GM23338 (cell line): ENCODE measurements at regions not wholly inside any gene's neighbourhood (a gene's known extent, or its start where the extent isn't known, plus 50 kb on each side); places are given as distances from the start of the nearest gene placed in this dataset.

Source experiments
- ATAC-seq: fragments of 200-7000 bp; cut with Tn5 transposase; 3 replicates; pipeline ENCODE4 v1.9.1; 2020
- DNase-seq: peaks from one replicate; pipeline ENCODE4 v3.0.0-alpha.2; 2015; ENCODE audit warnings: low spot score
- H2AFZ ChIP-seq: fragments of 200-600 bp; sonication (generic); 2 replicates; pipeline ENCODE4 v1.8.0; 2016; ENCODE audit warnings: antibody characterized with exemption, mild to moderate bottlenecking, moderate library complexity
- H3F3A ChIP-seq: fragments of 200-600 bp; sonication (generic); replicated peaks from 2 replicates; pipeline ENCODE4 v1.8.0; 2017; ENCODE audit warnings: antibody characterized with exemption, mixed run types, low read depth
- H3K27ac ChIP-seq: fragments of 200-600 bp; sonication (generic); 2 replicates; pipeline ENCODE4 v1.6.1; 2016; ENCODE audit warnings: low read depth
- H3K27me3 ChIP-seq: fragments of 200-600 bp; sonication (generic); 2 replicates; pipeline ENCODE4 v1.8.0; 2016; ENCODE audit warnings: mild to moderate bottlenecking, mixed run types, moderate library complexity; ENCODE audit not compliant: insufficient read depth
- H3K36me3 ChIP-seq: fragments of 200-600 bp; sonication (generic); 2 replicates; pipeline ENCODE4 v1.8.0; 2016; ENCODE audit warnings: mild to moderate bottlenecking; ENCODE audit not compliant: insufficient read depth
- H3K4me1 ChIP-seq: fragments of 200-600 bp; sonication (generic); 2 replicates; pipeline ENCODE4 v1.8.0; 2016; ENCODE audit warnings: mild to moderate bottlenecking, moderate library complexity; ENCODE audit not compliant: insufficient read depth
- H3K4me2 ChIP-seq: fragments of 200-600 bp; sonication (generic); 2 replicates; pipeline ENCODE4 v1.7.1; 2017; ENCODE audit warnings: mixed run types
- H3K4me3 ChIP-seq: fragments of 200-600 bp; sonication (generic); 2 replicates; pipeline ENCODE4 v1.6.1; 2016; ENCODE audit warnings: mixed run types
- H3K79me2 ChIP-seq: fragments of 200-600 bp; sonication (generic); replicated peaks from 2 replicates; pipeline ENCODE4 v1.8.0; 2017; ENCODE audit warnings: mild to moderate bottlenecking; ENCODE audit not compliant: insufficient read depth
- H3K9me2 ChIP-seq: fragments of 200-600 bp; sonication (generic); 2 replicates; pipeline ENCODE4 v1.8.0; 2017; ENCODE audit not compliant: insufficient read depth
- H4K20me1 ChIP-seq: fragments of 200-600 bp; sonication (generic); replicated peaks from 2 replicates; pipeline ENCODE4 v1.8.0; 2017; ENCODE audit warnings: mild to moderate bottlenecking; ENCODE audit not compliant: insufficient read depth
- H3K27ac Mint-ChIP-seq: 2 replicates; pipeline ENCODE4 v1.8.0; 2020; ENCODE audit warnings: inconsistent platforms, mild to moderate bottlenecking, moderate library complexity, mixed read lengths
- H3K27me3 Mint-ChIP-seq: 3 replicates; pipeline ENCODE4 v1.8.0; 2022; ENCODE audit warnings: low read depth, mild to moderate bottlenecking, moderate library complexity, mixed read lengths, inconsistent platforms; ENCODE audit not compliant: insufficient read depth, poor library complexity
- H3K36me3 Mint-ChIP-seq: 3 replicates; pipeline ENCODE4 v1.8.0; 2021; ENCODE audit warnings: low read depth, mild to moderate bottlenecking, inconsistent platforms, moderate library complexity, mixed read lengths
- H3K4me1 Mint-ChIP-seq: 3 replicates; pipeline ENCODE4 v1.8.0; 2020; ENCODE audit warnings: mild to moderate bottlenecking, inconsistent platforms, mixed read lengths
- H3K4me3 Mint-ChIP-seq: 3 replicates; pipeline ENCODE4 v1.8.0; 2021; ENCODE audit warnings: moderate library complexity, mild to moderate bottlenecking, inconsistent platforms, mixed read lengths
- H3K9me3 Mint-ChIP-seq: 3 replicates; pipeline ENCODE4 v1.8.0; 2020; ENCODE audit warnings: moderate library complexity, mild to moderate bottlenecking, inconsistent platforms, mixed read lengths
- CREB1 ChIP-seq: fragments of 250-450 bp; sonication (Bioruptor Pico); IDR thresholded peaks from 2 replicates; pipeline ENCODE4 v1.5.0; 2020; ENCODE audit warnings: low read depth, mild to moderate bottlenecking, moderate library complexity
- EZH2phosphoT487 ChIP-seq: fragments of 200-600 bp; sonication (generic); IDR thresholded peaks from one replicate; pipeline ENCODE4 v1.8.1; 2018; ENCODE audit warnings: antibody characterized with exemption; ENCODE audit not compliant: unreplicated experiment
- NANOG ChIP-seq: IDR thresholded peaks from 2 replicates; pipeline ENCODE4 v1.6.1; 2016; ENCODE audit warnings: antibody characterized with exemption, borderline replicate concordance
- POLR2AphosphoS5 ChIP-seq: IDR thresholded peaks from 2 replicates; pipeline ENCODE4 v1.6.1; 2016; ENCODE audit warnings: antibody characterized with exemption, low read depth
- STAT1 ChIP-seq: IDR thresholded peaks from one replicate; pipeline ENCODE4 v1.6.1; 2016; ENCODE audit warnings: antibody characterized with exemption; ENCODE audit not compliant: unreplicated experiment
- ZNF114 ChIP-seq: fragments of 250-450 bp; sonication (Bioruptor Pico); IDR thresholded peaks from 2 replicates; pipeline ENCODE4 v1.5.0; 2020; ENCODE audit warnings: mild to moderate bottlenecking, moderate library complexity
- TF ChIP-seq, protein P1 (sequence below), 2 experiments: fragments of 200-600 bp in 1 of 2; sonication (generic) in 1 of 2; conservative IDR thresholded peaks; 2 replicates each; pipeline versions ENCODE4 v1.5.1 to v1.6.1; 2016 to 2017; ENCODE audit warnings: antibody characterized with exemption in 2 of 2, low read depth in 2 of 2, mild to moderate bottlenecking in 2 of 2, moderate library complexity in 1 of 2
- TF ChIP-seq, protein P2 (sequence below): IDR thresholded peaks from one replicate; pipeline ENCODE4 v1.6.1; 2018; ENCODE audit warnings: antibody characterized with exemption; ENCODE audit not compliant: unreplicated experiment
- TF ChIP-seq, protein P3 (sequence below): fragments of 250-450 bp; sonication (Bioruptor Pico); IDR thresholded peaks from 2 replicates; pipeline ENCODE4 v1.5.0; 2020; ENCODE audit warnings: mild to moderate bottlenecking, moderate library complexity

DNA sequence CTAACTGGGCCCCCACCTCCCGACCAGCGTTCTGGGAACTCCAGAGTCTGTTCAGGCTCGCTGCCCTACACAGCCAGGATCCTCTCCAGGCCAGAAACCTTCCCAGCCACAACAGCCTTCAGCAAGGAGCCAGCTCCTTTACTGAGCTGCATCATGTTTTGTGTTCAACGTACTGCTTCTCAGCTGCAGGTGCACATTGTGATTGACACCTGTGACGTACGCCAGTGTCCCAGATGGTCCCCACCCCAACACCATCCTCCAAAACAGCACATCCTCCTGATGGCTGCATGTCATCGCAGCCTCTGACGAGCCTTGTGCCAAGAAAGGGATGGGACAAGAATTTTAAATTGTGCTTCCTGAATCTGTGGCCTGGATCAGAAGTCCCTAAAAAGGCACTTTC lies 117.5 kb downstream of the SPATA19 start:
- Histone ChIP-seq H3K27ac (no peak overlapping the region), H3K4me3 (no peak overlapping the region), H3K79me2 (no peaks in the 10 kb centered on the region), H4K20me1 (no peaks in the 10 kb centered on the region), H2AFZ (no peak overlapping the region), H3K27me3 (no peaks in the 10 kb centered on the region), H3K4me1 (peaks cover 13% of the 10 kb centered on the region), H3K4me2 (no peak overlapping the region), H3K36me3 (no peaks in the 10 kb centered on the region), H3K9me2 (no peaks in the 10 kb centered on the region), H3F3A (no peaks in the 10 kb centered on the region)
- Mint-ChIP-seq H3K4me1 (peaks cover 14% of the 10 kb centered on the region), H3K9me3 (no peaks in the 10 kb centered on the region), H3K27ac (no peak overlapping the region), H3K27me3 (peaks cover 11% of the 10 kb centered on the region), H3K36me3 (no peaks in the 10 kb centered on the region), H3K4me3 (no peak overlapping the region)
- DNase-seq (no peak), ATAC-seq (no peak)
- no peak for TF ChIP-seq NANOG
- TF ChIP-seq, protein P1, sequence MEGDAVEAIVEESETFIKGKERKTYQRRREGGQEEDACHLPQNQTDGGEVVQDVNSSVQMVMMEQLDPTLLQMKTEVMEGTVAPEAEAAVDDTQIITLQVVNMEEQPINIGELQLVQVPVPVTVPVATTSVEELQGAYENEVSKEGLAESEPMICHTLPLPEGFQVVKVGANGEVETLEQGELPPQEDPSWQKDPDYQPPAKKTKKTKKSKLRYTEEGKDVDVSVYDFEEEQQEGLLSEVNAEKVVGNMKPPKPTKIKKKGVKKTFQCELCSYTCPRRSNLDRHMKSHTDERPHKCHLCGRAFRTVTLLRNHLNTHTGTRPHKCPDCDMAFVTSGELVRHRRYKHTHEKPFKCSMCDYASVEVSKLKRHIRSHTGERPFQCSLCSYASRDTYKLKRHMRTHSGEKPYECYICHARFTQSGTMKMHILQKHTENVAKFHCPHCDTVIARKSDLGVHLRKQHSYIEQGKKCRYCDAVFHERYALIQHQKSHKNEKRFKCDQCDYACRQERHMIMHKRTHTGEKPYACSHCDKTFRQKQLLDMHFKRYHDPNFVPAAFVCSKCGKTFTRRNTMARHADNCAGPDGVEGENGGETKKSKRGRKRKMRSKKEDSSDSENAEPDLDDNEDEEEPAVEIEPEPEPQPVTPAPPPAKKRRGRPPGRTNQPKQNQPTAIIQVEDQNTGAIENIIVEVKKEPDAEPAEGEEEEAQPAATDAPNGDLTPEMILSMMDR (conservative IDR thresholded peaks at IDR 0.05; ENCODE audit: low read depth in 2 of 2), result no peak
- no peak for TF ChIP-seq CREB1
- no peak for TF ChIP-seq POLR2AphosphoS5
- TF ChIP-seq EZH2phosphoT487, result no peak
- TF ChIP-seq STAT1, result no peak
- TF ChIP-seq, protein P2, sequence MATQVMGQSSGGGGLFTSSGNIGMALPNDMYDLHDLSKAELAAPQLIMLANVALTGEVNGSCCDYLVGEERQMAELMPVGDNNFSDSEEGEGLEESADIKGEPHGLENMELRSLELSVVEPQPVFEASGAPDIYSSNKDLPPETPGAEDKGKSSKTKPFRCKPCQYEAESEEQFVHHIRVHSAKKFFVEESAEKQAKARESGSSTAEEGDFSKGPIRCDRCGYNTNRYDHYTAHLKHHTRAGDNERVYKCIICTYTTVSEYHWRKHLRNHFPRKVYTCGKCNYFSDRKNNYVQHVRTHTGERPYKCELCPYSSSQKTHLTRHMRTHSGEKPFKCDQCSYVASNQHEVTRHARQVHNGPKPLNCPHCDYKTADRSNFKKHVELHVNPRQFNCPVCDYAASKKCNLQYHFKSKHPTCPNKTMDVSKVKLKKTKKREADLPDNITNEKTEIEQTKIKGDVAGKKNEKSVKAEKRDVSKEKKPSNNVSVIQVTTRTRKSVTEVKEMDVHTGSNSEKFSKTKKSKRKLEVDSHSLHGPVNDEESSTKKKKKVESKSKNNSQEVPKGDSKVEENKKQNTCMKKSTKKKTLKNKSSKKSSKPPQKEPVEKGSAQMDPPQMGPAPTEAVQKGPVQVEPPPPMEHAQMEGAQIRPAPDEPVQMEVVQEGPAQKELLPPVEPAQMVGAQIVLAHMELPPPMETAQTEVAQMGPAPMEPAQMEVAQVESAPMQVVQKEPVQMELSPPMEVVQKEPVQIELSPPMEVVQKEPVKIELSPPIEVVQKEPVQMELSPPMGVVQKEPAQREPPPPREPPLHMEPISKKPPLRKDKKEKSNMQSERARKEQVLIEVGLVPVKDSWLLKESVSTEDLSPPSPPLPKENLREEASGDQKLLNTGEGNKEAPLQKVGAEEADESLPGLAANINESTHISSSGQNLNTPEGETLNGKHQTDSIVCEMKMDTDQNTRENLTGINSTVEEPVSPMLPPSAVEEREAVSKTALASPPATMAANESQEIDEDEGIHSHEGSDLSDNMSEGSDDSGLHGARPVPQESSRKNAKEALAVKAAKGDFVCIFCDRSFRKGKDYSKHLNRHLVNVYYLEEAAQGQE, result no peak
- no peak for TF ChIP-seq ZNF114 (CRISPR knock-in tag)

DNA sequence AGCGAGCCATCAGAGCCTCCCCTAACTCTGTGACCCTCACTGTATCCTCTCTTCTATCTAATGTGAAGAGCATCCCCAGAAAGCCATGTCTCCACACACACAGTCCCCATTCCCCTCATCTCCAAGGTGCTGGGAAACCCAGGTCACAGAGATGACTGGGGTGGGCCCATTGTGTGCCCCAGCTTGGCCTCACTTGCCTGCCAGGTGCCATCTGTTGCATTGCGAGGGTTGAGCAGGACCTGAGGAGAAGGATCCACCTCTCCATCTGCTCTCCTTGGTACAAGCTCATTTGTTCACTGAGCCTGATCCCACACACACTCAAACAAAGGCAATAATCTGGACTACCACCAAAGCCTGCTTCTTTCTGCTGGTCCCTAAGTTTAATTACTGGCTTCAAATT lies 118.8 kb downstream of the SPATA19 start:
- Mint-ChIP-seq H3K36me3 (no peaks in the 10 kb centered on the region), H3K27me3 (peaks cover 8% of the 10 kb centered on the region), H3K27ac (no peak overlapping the region), H3K9me3 (no peaks in the 10 kb centered on the region), H3K4me3 (no peak overlapping the region), H3K4me1 (peaks cover 5% of the 10 kb centered on the region)
- Histone ChIP-seq H3K79me2 (no peaks in the 10 kb centered on the region), H3K4me1 (peaks cover 6% of the 10 kb centered on the region), H3K4me2 (no peak overlapping the region), H2AFZ (no peak overlapping the region), H3K27ac (no peak overlapping the region), H4K20me1 (no peaks in the 10 kb centered on the region), H3F3A (no peaks in the 10 kb centered on the region), H3K27me3 (no peaks in the 10 kb centered on the region), H3K36me3 (no peaks in the 10 kb centered on the region), H3K9me2 (no peaks in the 10 kb centered on the region), H3K4me3 (no peak overlapping the region)
- no peak for DNase-seq
- TF ChIP-seq, protein P3, sequence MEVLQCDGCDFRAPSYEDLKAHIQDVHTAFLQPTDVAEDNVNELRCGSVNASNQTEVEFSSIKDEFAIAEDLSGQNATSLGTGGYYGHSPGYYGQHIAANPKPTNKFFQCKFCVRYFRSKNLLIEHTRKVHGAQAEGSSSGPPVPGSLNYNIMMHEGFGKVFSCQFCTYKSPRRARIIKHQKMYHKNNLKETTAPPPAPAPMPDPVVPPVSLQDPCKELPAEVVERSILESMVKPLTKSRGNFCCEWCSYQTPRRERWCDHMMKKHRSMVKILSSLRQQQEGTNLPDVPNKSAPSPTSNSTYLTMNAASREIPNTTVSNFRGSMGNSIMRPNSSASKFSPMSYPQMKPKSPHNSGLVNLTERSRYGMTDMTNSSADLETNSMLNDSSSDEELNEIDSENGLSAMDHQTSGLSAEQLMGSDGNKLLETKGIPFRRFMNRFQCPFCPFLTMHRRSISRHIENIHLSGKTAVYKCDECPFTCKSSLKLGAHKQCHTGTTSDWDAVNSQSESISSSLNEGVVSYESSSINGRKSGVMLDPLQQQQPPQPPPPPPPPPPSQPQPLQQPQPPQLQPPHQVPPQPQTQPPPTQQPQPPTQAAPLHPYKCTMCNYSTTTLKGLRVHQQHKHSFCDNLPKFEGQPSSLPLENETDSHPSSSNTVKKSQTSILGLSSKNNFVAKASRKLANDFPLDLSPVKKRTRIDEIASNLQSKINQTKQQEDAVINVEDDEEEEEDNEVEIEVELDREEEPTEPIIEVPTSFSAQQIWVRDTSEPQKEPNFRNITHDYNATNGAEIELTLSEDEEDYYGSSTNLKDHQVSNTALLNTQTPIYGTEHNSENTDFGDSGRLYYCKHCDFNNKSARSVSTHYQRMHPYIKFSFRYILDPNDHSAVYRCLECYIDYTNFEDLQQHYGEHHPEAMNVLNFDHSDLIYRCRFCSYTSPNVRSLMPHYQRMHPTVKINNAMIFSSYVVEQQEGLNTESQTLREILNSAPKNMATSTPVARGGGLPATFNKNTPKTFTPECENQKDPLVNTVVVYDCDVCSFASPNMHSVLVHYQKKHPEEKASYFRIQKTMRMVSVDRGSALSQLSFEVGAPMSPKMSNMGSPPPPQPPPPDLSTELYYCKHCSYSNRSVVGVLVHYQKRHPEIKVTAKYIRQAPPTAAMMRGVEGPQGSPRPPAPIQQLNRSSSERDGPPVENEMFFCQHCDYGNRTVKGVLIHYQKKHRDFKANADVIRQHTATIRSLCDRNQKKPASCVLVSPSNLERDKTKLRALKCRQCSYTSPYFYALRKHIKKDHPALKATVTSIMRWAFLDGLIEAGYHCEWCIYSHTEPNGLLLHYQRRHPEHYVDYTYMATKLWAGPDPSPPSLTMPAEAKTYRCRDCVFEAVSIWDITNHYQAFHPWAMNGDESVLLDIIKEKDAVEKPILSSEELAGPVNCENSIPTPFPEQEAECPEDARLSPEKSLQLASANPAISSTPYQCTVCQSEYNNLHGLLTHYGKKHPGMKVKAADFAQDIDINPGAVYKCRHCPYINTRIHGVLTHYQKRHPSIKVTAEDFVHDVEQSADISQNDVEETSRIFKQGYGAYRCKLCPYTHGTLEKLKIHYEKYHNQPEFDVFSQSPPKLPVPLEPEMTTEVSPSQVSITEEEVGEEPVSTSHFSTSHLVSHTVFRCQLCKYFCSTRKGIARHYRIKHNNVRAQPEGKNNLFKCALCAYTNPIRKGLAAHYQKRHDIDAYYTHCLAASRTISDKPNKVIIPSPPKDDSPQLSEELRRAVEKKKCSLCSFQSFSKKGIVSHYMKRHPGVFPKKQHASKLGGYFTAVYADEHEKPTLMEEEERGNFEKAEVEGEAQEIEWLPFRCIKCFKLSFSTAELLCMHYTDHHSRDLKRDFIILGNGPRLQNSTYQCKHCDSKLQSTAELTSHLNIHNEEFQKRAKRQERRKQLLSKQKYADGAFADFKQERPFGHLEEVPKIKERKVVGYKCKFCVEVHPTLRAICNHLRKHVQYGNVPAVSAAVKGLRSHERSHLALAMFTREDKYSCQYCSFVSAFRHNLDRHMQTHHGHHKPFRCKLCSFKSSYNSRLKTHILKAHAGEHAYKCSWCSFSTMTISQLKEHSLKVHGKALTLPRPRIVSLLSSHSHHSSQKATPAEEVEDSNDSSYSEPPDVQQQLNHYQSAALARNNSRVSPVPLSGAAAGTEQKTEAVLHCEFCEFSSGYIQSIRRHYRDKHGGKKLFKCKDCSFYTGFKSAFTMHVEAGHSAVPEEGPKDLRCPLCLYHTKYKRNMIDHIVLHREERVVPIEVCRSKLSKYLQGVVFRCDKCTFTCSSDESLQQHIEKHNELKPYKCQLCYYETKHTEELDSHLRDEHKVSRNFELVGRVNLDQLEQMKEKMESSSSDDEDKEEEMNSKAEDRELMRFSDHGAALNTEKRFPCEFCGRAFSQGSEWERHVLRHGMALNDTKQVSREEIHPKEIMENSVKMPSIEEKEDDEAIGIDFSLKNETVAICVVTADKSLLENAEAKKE, result no peak
- TF ChIP-seq EZH2phosphoT487, result no peak
- no peak for ATAC-seq
